Psoas muscle (tissue), 7 donors: ENCODE measurements at regions not wholly inside any gene's neighbourhood (a gene's known extent, or its start where the extent isn't known, plus 50 kb on each side); places are given as distances from the start of the nearest gene placed in this dataset.
"Not testable (repeated sequence)": the region's sequence is repeated elsewhere in the genome, so short reads cannot be mapped to it uniquely, and the experiment has no call there.

Source experiments
- ATAC-seq, 4 donors: fragments of 200-7000 bp; cut with Tn5 transposase; one replicate each; pipeline ENCODE4 v1.9.1; 2020; ENCODE audit warnings: moderate library complexity in 3 of 4, mild to moderate bottlenecking in 2 of 4
- DNase-seq, 2 donors: peaks; one replicate each; pipeline ENCODE4 v3.0.0-alpha.2; 2020
- H3K27ac ChIP-seq: fragments of 200-600 bp; one replicate; pipeline ENCODE4 v1.8.0; 2022
- H3K27me3 ChIP-seq, 3 donors: fragments of 200-600 bp in 1 of 3; one replicate each; pipeline versions ENCODE4 v1.6.1 to v1.8.0; 2013 to 2022; ENCODE audit warnings: low read length in 2 of 3, mild to moderate bottlenecking in 2 of 3, moderate library complexity in 1 of 3; ENCODE audit not compliant: insufficient read depth in 3 of 3
- H3K36me3 ChIP-seq, 2 donors: fragments of 200-600 bp in 1 of 2; one replicate each; pipeline versions ENCODE4 v1.6.1 to v1.8.0; 2013 to 2022; ENCODE audit warnings: low read depth in 1 of 2, mild to moderate bottlenecking in 1 of 2, moderate library complexity in 1 of 2; ENCODE audit not compliant: insufficient read depth in 1 of 2
- H3K4me1 ChIP-seq: fragments of 200-600 bp; one replicate; pipeline ENCODE4 v1.8.0; 2022
- H3K4me3 ChIP-seq: fragments of 200-600 bp; one replicate; pipeline ENCODE4 v1.8.0; 2022; ENCODE audit warnings: mild to moderate bottlenecking
- H3K9me3 ChIP-seq: fragments of 200-600 bp; one replicate; pipeline ENCODE4 v1.8.0; 2022
- WGBS, 3 donors: extraction: QIAGEN DNeasy Blood & Tissue Kit; methylation state at CpG; one replicate each; pipeline versions ENCODE4 v1.1.6 to v1.1.7; 2013; 5-methylcytosine and 5-hydroxymethylcytosine counted together
- intact Hi-C, 2 donors: fragments of 100-400 bp; cut with DNase I; formaldehyde crosslinking; loops; one replicate each; pipeline versions ENCODE4 v1.11.0 to v1.14.2; 2022
- TF ChIP-seq, protein P1 (sequence below): fragments of 200-600 bp; IDR thresholded peaks from one replicate; pipeline ENCODE4 v1.8.0; 2022; ENCODE audit warnings: antibody characterized with exemption
- donor health status: healthy with polysubstance abuse.
- donor health status: DM: no; HTN: no; CAD: no; lungs with moderate emphysema.
- donor health status: Bipolar disorder and iron deficiency.
- donor health status: healthy.
- donor health status: DM: yes; HTN: yes; CAD: no.
- donor health status: DM: no; HTN: no; CAD: no.
- donor health status: DM: yes; HTN: yes; CAD: no.

DNA sequence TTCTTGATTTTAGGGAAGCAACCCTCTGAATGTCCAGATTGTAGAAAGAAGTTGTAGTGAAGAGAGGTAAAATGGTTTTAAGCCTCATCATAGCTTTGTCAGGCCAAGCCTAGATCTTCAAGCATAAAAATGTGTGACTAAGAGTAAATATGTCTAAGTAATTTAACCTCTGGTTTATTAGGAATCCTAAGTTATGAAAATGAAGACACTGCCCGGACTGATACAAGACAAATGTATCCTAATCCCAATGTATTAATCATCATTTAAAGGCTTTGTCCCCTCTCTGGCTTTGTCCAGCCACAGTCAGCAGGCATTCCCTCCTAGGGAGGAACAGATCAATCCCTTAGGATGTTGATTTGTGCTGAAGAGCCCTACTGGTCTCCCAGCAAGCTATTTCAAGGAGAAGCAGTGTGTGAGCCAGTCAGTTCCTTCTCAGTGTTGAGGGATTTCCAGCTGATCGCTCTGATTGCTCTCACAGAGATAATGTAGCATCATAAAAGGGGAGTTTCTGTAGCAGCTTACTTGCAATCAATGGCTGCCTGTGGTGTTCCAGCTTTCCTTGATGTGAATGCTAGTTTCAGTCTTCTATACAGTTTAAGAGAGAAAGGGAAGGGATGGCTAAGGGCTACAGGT lies 796.1 kb downstream of the EPHA4 start:
- H3K27me3 ChIP-seq = no peaks in the 10 kb centered on the region
- H3K4me1 ChIP-seq = no peaks in the 10 kb centered on the region
- peaks cover 5% of the 10 kb centered on the region for H3K9me3 ChIP-seq
- DNase-seq (no peak), ATAC-seq (no peak)
- H3K4me3 ChIP-seq = no peak overlapping the region
- no peaks in the 10 kb centered on the region for H3K36me3 ChIP-seq
- WGBS, 3 donors = 57 to 86% (median 66%) methylated on average over 2 of the region's 2 CpGs
- TF ChIP-seq, protein P1, sequence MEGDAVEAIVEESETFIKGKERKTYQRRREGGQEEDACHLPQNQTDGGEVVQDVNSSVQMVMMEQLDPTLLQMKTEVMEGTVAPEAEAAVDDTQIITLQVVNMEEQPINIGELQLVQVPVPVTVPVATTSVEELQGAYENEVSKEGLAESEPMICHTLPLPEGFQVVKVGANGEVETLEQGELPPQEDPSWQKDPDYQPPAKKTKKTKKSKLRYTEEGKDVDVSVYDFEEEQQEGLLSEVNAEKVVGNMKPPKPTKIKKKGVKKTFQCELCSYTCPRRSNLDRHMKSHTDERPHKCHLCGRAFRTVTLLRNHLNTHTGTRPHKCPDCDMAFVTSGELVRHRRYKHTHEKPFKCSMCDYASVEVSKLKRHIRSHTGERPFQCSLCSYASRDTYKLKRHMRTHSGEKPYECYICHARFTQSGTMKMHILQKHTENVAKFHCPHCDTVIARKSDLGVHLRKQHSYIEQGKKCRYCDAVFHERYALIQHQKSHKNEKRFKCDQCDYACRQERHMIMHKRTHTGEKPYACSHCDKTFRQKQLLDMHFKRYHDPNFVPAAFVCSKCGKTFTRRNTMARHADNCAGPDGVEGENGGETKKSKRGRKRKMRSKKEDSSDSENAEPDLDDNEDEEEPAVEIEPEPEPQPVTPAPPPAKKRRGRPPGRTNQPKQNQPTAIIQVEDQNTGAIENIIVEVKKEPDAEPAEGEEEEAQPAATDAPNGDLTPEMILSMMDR = no peak
- H3K27ac ChIP-seq = no peak overlapping the region
- intact Hi-C loops = no loop called here

DNA sequence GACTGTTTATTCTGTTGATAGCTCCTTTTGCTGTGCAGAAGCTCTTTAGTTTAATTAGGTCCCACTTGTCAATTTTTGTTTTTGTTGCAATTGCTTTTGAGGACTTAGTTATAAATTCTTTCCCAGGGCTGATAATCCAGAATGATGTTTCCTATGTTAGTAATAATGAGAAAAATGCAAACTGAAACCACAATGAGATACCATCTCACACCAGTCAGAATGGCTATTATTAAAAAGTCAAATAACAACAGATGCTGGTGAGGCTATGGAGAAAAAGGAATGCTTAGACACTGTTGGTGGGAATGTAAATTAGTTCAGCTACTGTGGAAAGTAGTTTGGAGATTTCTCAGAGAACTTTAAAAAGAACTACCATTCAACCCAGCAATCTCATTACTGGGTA lies 793.0 kb downstream of the EPHA4 start:
- H3K27me3 ChIP-seq, H3K36me3 ChIP-seq, H3K4me1 ChIP-seq, DNase-seq, intact Hi-C loops, H3K27ac ChIP-seq, H3K9me3 ChIP-seq, H3K4me3 ChIP-seq, ATAC-seq: not testable (repeated sequence)

GRCh38 chr2:220779511-220779910 lies 792.6 kb downstream of the EPHA4 start:
- no peaks in the 10 kb centered on the region for H3K36me3 ChIP-seq
- H3K27ac ChIP-seq = no peak overlapping the region
- no peaks in the 10 kb centered on the region for H3K4me1 ChIP-seq
- DNase-seq (no peak), ATAC-seq (no peak)
- WGBS, 3 donors = 77 to 88% (median 86%) methylated on average over 1 of the region's 1 CpG
- TF ChIP-seq, protein P1 = no peak
- intact Hi-C loops = no loop called here
- peaks cover 5% of the 10 kb centered on the region for H3K9me3 ChIP-seq
- no peak overlapping the region for H3K4me3 ChIP-seq
- no peaks in the 10 kb centered on the region for H3K27me3 ChIP-seq

GRCh38 chr2:220779931-220780330 lies 792.2 kb downstream of the EPHA4 start:
- H3K36me3 ChIP-seq = no peaks in the 10 kb centered on the region
- H3K4me3 ChIP-seq = no peak overlapping the region
- no peak overlapping the region for H3K27ac ChIP-seq
- DNase-seq = no peak
- no peak for ATAC-seq
- H3K27me3 ChIP-seq = no peaks in the 10 kb centered on the region
- WGBS, 3 donors = 8 to 17% (median 9%) methylated on average over 2 of the region's 2 CpGs
- peaks cover 5% of the 10 kb centered on the region for H3K9me3 ChIP-seq
- intact Hi-C loops = no loop called here
- TF ChIP-seq, protein P1 = no peak
- H3K4me1 ChIP-seq = no peaks in the 10 kb centered on the region

GRCh38 chr2:220781622-220782241 lies 790.4 kb downstream of the EPHA4 start:
- peaks cover 5% of the 10 kb centered on the region for H3K9me3 ChIP-seq
- DNase-seq (no peak), ATAC-seq (no peak)
- H3K36me3 ChIP-seq = no peaks in the 10 kb centered on the region
- no peaks in the 10 kb centered on the region for H3K27me3 ChIP-seq
- no peak overlapping the region for H3K27ac ChIP-seq
- H3K4me3 ChIP-seq = no peak overlapping the region
- intact Hi-C loops = no loop called here
- 74 to 79% (median 76%) methylated on average over 5 of the region's 5 CpGs for WGBS, 3 donors
- no peaks in the 10 kb centered on the region for H3K4me1 ChIP-seq
- TF ChIP-seq, protein P1 = no peak
